ENCODE measurements at regions not wholly inside any gene's neighbourhood (a gene's known extent, or its start where the extent isn't known, plus 50 kb on each side); places are given as distances from the start of the nearest gene placed in this dataset.

GRCh38 chr11:35078470-35078735 lies 60.6 kb upstream of the CD44 start:
- H3K27ac ChIP-seq = no peak overlapping the region
- TF ChIP-seq, protein P1, sequence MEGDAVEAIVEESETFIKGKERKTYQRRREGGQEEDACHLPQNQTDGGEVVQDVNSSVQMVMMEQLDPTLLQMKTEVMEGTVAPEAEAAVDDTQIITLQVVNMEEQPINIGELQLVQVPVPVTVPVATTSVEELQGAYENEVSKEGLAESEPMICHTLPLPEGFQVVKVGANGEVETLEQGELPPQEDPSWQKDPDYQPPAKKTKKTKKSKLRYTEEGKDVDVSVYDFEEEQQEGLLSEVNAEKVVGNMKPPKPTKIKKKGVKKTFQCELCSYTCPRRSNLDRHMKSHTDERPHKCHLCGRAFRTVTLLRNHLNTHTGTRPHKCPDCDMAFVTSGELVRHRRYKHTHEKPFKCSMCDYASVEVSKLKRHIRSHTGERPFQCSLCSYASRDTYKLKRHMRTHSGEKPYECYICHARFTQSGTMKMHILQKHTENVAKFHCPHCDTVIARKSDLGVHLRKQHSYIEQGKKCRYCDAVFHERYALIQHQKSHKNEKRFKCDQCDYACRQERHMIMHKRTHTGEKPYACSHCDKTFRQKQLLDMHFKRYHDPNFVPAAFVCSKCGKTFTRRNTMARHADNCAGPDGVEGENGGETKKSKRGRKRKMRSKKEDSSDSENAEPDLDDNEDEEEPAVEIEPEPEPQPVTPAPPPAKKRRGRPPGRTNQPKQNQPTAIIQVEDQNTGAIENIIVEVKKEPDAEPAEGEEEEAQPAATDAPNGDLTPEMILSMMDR (IDR thresholded peaks at IDR 0.05) = no peak
- TF ChIP-seq ZFX (IDR thresholded peaks at IDR 0.05; ENCODE audit: borderline replicate concordance) = no peak

GRCh38 chr11:35079611-35080010 lies 59.4 kb upstream of the CD44 start:
- TF ChIP-seq ZFX (IDR thresholded peaks at IDR 0.05; ENCODE audit: borderline replicate concordance) = no peak
- TF ChIP-seq, protein P1 (IDR thresholded peaks at IDR 0.05) = no peak
- no peak overlapping the region for H3K27ac ChIP-seq

GRCh38 chr11:35082321-35083180 lies 56.4 kb upstream of the CD44 start:
- H3K27ac ChIP-seq = no peak overlapping the region
- no peak for TF ChIP-seq ZFX (IDR thresholded peaks at IDR 0.05; ENCODE audit: borderline replicate concordance)
- TF ChIP-seq, protein P1 (IDR thresholded peaks at IDR 0.05) = no peak

GRCh38 chr11:35083181-35083430 lies 55.9 kb upstream of the CD44 start:
- no peak overlapping the region for H3K27ac ChIP-seq

GRCh38 chr11:35083431-35084238 lies 55.3 kb upstream of the CD44 start:
- H3K27ac ChIP-seq = no peak overlapping the region
- no peak for TF ChIP-seq ZFX (IDR thresholded peaks at IDR 0.05; ENCODE audit: borderline replicate concordance)

More at GRCh38 chr11:35083181-35083430, 55.9 kb upstream of the CD44 start:
- TF ChIP-seq, protein P1 (IDR thresholded peaks at IDR 0.05) = no peak
- TF ChIP-seq ZFX (IDR thresholded peaks at IDR 0.05; ENCODE audit: borderline replicate concordance) = no peak

- H3K27ac ChIP-seq = no peak overlapping the region
- TF ChIP-seq ZFX (IDR thresholded peaks at IDR 0.05; ENCODE audit: borderline replicate concordance) = no peak
- TF ChIP-seq, protein P1 (IDR thresholded peaks at IDR 0.05) = no peak
Observed at GRCh38 chr11:35084817-35085440, 54.0 kb upstream of the CD44 start.

- H3K27ac ChIP-seq = no peak overlapping the region
- TF ChIP-seq ZFX (IDR thresholded peaks at IDR 0.05; ENCODE audit: borderline replicate concordance) = no peak
- TF ChIP-seq, protein P1 (IDR thresholded peaks at IDR 0.05) = no peak
Observed at GRCh38 chr11:35085531-35086165, 53.3 kb upstream of the CD44 start.

Data from 22Rv1 (cell line).